Progenitor cell of endocrine pancreas (in vitro differentiated cells): ENCODE measurements at regions not wholly inside any gene's neighbourhood (a gene's known extent, or its start where the extent isn't known, plus 50 kb on each side); places are given as distances from the start of the nearest gene placed in this dataset.

Experiments
- DNase-seq: peaks from one replicate; pipeline ENCODE4 v3.0.0; 2021; ENCODE audit warnings: low spot score; ENCODE audit not compliant: unreplicated experiment
- H3K27ac Mint-ChIP-seq: 2 replicates; pipeline ENCODE4 v1.8.0; 2021; ENCODE audit warnings: mild to moderate bottlenecking, moderate library complexity, mixed read lengths
- H3K27me3 Mint-ChIP-seq: 2 replicates; pipeline ENCODE4 v1.8.0; 2021; ENCODE audit warnings: mixed read lengths
- H3K36me3 Mint-ChIP-seq: 2 replicates; pipeline ENCODE4 v1.8.0; 2022; ENCODE audit warnings: mixed read lengths; ENCODE audit not compliant: insufficient read depth
- H3K4me1 Mint-ChIP-seq: 2 replicates; pipeline ENCODE4 v1.8.0; 2021; ENCODE audit warnings: low read depth, mixed read lengths
- H3K4me3 Mint-ChIP-seq: 2 replicates; pipeline ENCODE4 v1.8.0; 2021; ENCODE audit warnings: low read depth, mild to moderate bottlenecking, moderate library complexity, mixed read lengths
- H3K9me3 Mint-ChIP-seq: 2 replicates; pipeline ENCODE4 v1.8.0; 2021; ENCODE audit warnings: low read depth, mixed read lengths
- CTCF ChIP-seq: fragments of 200-600 bp; sonication (generic); IDR thresholded peaks from one replicate; pipeline ENCODE4 v1.5.0; 2021; ENCODE audit warnings: antibody characterized with exemption, mild to moderate bottlenecking; ENCODE audit not compliant: unreplicated experiment

GRCh38 chr7:136692221-136692620, 176.2 kb upstream of the CHRM2 start:
- Mint-ChIP-seq H3K4me3 (no peak overlapping the region), H3K4me1 (peaks cover 2% of the 10 kb centered on the region), H3K9me3 (no peaks in the 10 kb centered on the region), H3K36me3 (no peaks in the 10 kb centered on the region), H3K27me3 (no peaks in the 10 kb centered on the region), H3K27ac (no peak overlapping the region)
- TF ChIP-seq CTCF = no peak
- DNase-seq = no peak

- Mint-ChIP-seq H3K4me3 (no peak overlapping the region), H3K36me3 (no peaks in the 10 kb centered on the region), H3K9me3 (no peaks in the 10 kb centered on the region), H3K27ac (no peak overlapping the region), H3K27me3 (no peaks in the 10 kb centered on the region), H3K4me1 (peaks cover 4% of the 10 kb centered on the region)
- TF ChIP-seq CTCF = no peak
- no peak for DNase-seq
Measured at GRCh38 chr7:136688601-136689000, 179.9 kb upstream of the CHRM2 start.

- no peak for DNase-seq
- Mint-ChIP-seq H3K27ac (no peak overlapping the region), H3K9me3 (no peaks in the 10 kb centered on the region), H3K4me3 (no peak overlapping the region), H3K4me1 (peaks cover 4% of the 10 kb centered on the region), H3K27me3 (no peaks in the 10 kb centered on the region), H3K36me3 (no peaks in the 10 kb centered on the region)
- peak; percentile 64 for TF ChIP-seq CTCF
Measured at GRCh38 chr7:136687693-136688322, 180.6 kb upstream of the CHRM2 start.

- H3K27me3 Mint-ChIP-seq = no peaks in the 10 kb centered on the region
- H3K36me3 Mint-ChIP-seq = no peaks in the 10 kb centered on the region
- H3K27ac Mint-ChIP-seq = no peak overlapping the region
- peaks cover 4% of the 10 kb centered on the region for H3K4me1 Mint-ChIP-seq
- no peak overlapping the region for H3K4me3 Mint-ChIP-seq
- TF ChIP-seq CTCF = no peak
- H3K9me3 Mint-ChIP-seq = no peaks in the 10 kb centered on the region
- DNase-seq = no peak
Measured at GRCh38 chr7:136685501-136686173, 182.8 kb upstream of the CHRM2 start.

GRCh38 chr7:136677471-136678365, 190.7 kb upstream of the CHRM2 start:
- no peaks in the 10 kb centered on the region for H3K4me1 Mint-ChIP-seq
- H3K9me3 Mint-ChIP-seq = peaks cover 10% of the 10 kb centered on the region
- no peaks in the 10 kb centered on the region for H3K27me3 Mint-ChIP-seq
- no peak for TF ChIP-seq CTCF
- H3K36me3 Mint-ChIP-seq = no peaks in the 10 kb centered on the region
- no peak overlapping the region for H3K4me3 Mint-ChIP-seq
- no peak for DNase-seq
- no peak overlapping the region for H3K27ac Mint-ChIP-seq
